ENCODE measurements at regions not wholly inside any gene's neighbourhood (a gene's known extent, or its start where the extent isn't known, plus 50 kb on each side); places are given as distances from the start of the nearest gene placed in this dataset.

GRCh38 chr2:198417836-198418235 lies 613.4 kb downstream of the PLCL1 start:
- Histone ChIP-seq H4K20me1 (replicated peaks; ENCODE audit: control insufficient read depth, insufficient read depth, low read length) (no peaks in the 10 kb centered on the region), H3K4me1 (replicated peaks in 1 of 2; ENCODE audit: control insufficient read depth in 2 of 2, insufficient read depth in 2 of 2, low read length in 2 of 2) (no peaks in the 10 kb centered on the region), H3K4me2 (ENCODE audit: insufficient read depth, low read length) (no peak overlapping the region), H3K27ac (ENCODE audit: extremely low read depth, low read depth, low read length) (no peak overlapping the region), H3K4me3 (no peak overlapping the region), H3K9ac (ENCODE audit: insufficient read depth in 1 of 2, low read depth in 2 of 2, low read length in 2 of 2) (no peak overlapping the region), H2AFZ (ENCODE audit: low read depth, low read length) (no peak overlapping the region), H3K9me3 (replicated peaks; ENCODE audit: control insufficient read depth, insufficient read depth, low read depth, low read length) (no peaks in the 10 kb centered on the region), H3K27me3 (ENCODE audit: control insufficient read depth in 2 of 2, insufficient read depth in 2 of 2, low read length in 2 of 2) (no peaks in the 10 kb centered on the region), H3K36me3 (ENCODE audit: control insufficient read depth, insufficient read depth, low read length) (no peaks in the 10 kb centered on the region), H3K79me2 (ENCODE audit: control insufficient read depth, insufficient read depth, low read length) (no peaks in the 10 kb centered on the region), H3K9me1 (ENCODE audit: control insufficient read depth, insufficient read depth, low read length) (no peaks in the 10 kb centered on the region)
- ChIA-PET POLR2A (no interaction called here), CTCF (ENCODE audit: low intra/inter-chr PET ratio) (no interaction called here)
- FAIRE-seq: no peak
- BruUV-seq (replicated peaks): no TSS peak
- no peak for ATAC-seq
- 0% methylated on average over 3 of the region's 3 CpGs for WGBS (ENCODE audit: insufficient coverage, low coverage, missing lambda C conversion rate)
- intact Hi-C loops (cut with micrococcal nuclease) (no loop called here), in situ Hi-C loops (cut with MboI) (no loop called here)
- DNase-seq (ENCODE audit: extremely low read depth in 1 of 4, low spot score in 3 of 4): no peak
- no peak for TF ChIP-seq ZNF699 (CRISPR knock-in tag; IDR thresholded peaks at IDR 0.05; ENCODE audit: insufficient replicate concordance)
- TF ChIP-seq GATAD2B (IDR thresholded peaks at IDR 0.05; ENCODE audit: borderline replicate concordance): no peak
- no peak for TF ChIP-seq ZNF165 (CRISPR knock-in tag; IDR thresholded peaks at IDR 0.05; ENCODE audit: borderline replicate concordance)
- no peak for TF ChIP-seq MBD1 (CRISPR knock-in tag; IDR thresholded peaks at IDR 0.05)
- TF ChIP-seq PRDM10 (IDR thresholded peaks at IDR 0.05; ENCODE audit: partially characterized antibody): no peak
- no peak for TF ChIP-seq IRF1 (CRISPR knock-in tag; IDR thresholded peaks at IDR 0.05; ENCODE audit: borderline replicate concordance)
- TF ChIP-seq PML (IDR thresholded peaks at IDR 0.05; ENCODE audit: low read length): no peak
- no peak for TF ChIP-seq PCBP2 (IDR thresholded peaks at IDR 0.05; ENCODE audit: low read depth, low read length, poor library complexity, severe bottlenecking)
- no peak for TF ChIP-seq ZNF384 (IDR thresholded peaks at IDR 0.05; ENCODE audit: low read depth, low read length)
- no peak for TF ChIP-seq PHF8 (IDR thresholded peaks at IDR 0.05; ENCODE audit: borderline replicate concordance, low read length)
- TF ChIP-seq TEAD2 (tag; IDR thresholded peaks at IDR 0.05): no peak
- no peak for TF ChIP-seq THAP7 (CRISPR knock-in tag; IDR thresholded peaks at IDR 0.05)
- no peak for TF ChIP-seq ZNF551 (CRISPR knock-in tag; IDR thresholded peaks at IDR 0.05)
- no peak for TF ChIP-seq TRIM28 (IDR thresholded peaks at IDR 0.05)
- TF ChIP-seq DEAF1 (CRISPR knock-in tag; IDR thresholded peaks at IDR 0.05): no peak
